GM12878 (cell line): ENCODE measurements at regions not wholly inside any gene's neighbourhood (a gene's known extent, or its start where the extent isn't known, plus 50 kb on each side); places are given as distances from the start of the nearest gene placed in this dataset.

ENCODE experiments used
- CREB1 ChIP-seq: IDR thresholded peaks from 2 replicates; pipeline ENCODE4 v1.6.1; 2012; ENCODE audit warnings: low read depth, mild to moderate bottlenecking, inconsistent platforms
- CTCF ChIP-seq, 3 experiments: IDR thresholded peaks in 2 of 3; conservative IDR thresholded peaks in 1 of 3; 2 replicates each; pipeline ENCODE4 v1.5.1; 2011; ENCODE audit warnings: low read depth in 3 of 3, low read length in 3 of 3, mild to moderate bottlenecking in 3 of 3, control low read depth in 2 of 3, moderate library complexity in 2 of 3, inconsistent platforms in 1 of 3, mixed read lengths in 1 of 3; ENCODE audit not compliant: control insufficient read depth in 2 of 3, insufficient read depth in 1 of 3; ENCODE audit errors: extremely low read depth in 1 of 3
- E4F1 ChIP-seq: fragments of 450-650 bp; IDR thresholded peaks from 2 replicates; pipeline ENCODE4 v1.6.1; 2018; ENCODE audit warnings: borderline replicate concordance, mild to moderate bottlenecking; ENCODE audit not compliant: partially characterized antibody
- MTA3 ChIP-seq: IDR thresholded peaks from 2 replicates; pipeline ENCODE4 v1.6.1; 2012; ENCODE audit warnings: low read length, inconsistent platforms, borderline replicate concordance
- SKIL ChIP-seq: fragments of 450-650 bp; IDR thresholded peaks from 2 replicates; pipeline ENCODE4 v1.6.1; 2017; ENCODE audit warnings: mild to moderate bottlenecking, low read depth, inconsistent platforms; ENCODE audit not compliant: poor library complexity, severe bottlenecking
- SP1 ChIP-seq: IDR thresholded peaks from one replicate; pipeline ENCODE4 v1.6.1; 2011; ENCODE audit warnings: low read depth, low read length
- ZBTB4 ChIP-seq: fragments of 450-650 bp; formaldehyde crosslinking; IDR thresholded peaks from 2 replicates; pipeline ENCODE4 v1.4.0; 2022; ENCODE audit warnings: mild to moderate bottlenecking, moderate library complexity
- ZNF207 ChIP-seq: fragments of 450-650 bp; IDR thresholded peaks from 2 replicates; pipeline ENCODE4 v1.6.1; 2014; ENCODE audit warnings: antibody characterized with exemption, mild to moderate bottlenecking, borderline replicate concordance

GRCh38 chr3:95177096-95177495 lies 1114.2 kb downstream of the NSUN3 start (continued):
- TF ChIP-seq E4F1, result no peak
- TF ChIP-seq CREB1, result no peak
- TF ChIP-seq SP1, result no peak
- TF ChIP-seq SKIL, result no peak
- TF ChIP-seq ZBTB4 (CRISPR knock-in tag), result no peak
- no peak for TF ChIP-seq MTA3
- TF ChIP-seq CTCF (IDR thresholded peaks at IDR 0.05 in 2 of 3, conservative IDR thresholded peaks at IDR 0.05 in 1 of 3; ENCODE audit: control insufficient read depth in 2 of 3, extremely low read depth in 1 of 3, insufficient read depth in 1 of 3, low read depth in 3 of 3, low read length in 3 of 3), result no peak
- no peak for TF ChIP-seq ZNF207
